Inflammatory macrophage treated with lipopolysaccharide for 4 hours (primary cell): ENCODE measurements at regions not wholly inside any gene's neighbourhood (a gene's known extent, or its start where the extent isn't known, plus 50 kb on each side); places are given as distances from the start of the nearest gene placed in this dataset.
"Not testable (repeated sequence)": the region's sequence is repeated elsewhere in the genome, so short reads cannot be mapped to it uniquely, and the experiment has no call there.

Experiments used
- DNase-seq: peaks from one replicate; pipeline ENCODE4 v3.0.0-alpha.2; 2020

- DNase-seq = no peak
These were observed 161.6 kb downstream of the BRMS1L start for GRCh38 chr14:35987731-35988130.

GRCh38 chr14:35986219-35986573 is 160.1 kb downstream of the BRMS1L start:
- no peak for DNase-seq

GRCh38 chr14:35985474-35986218 is 159.5 kb downstream of the BRMS1L start:
- DNase-seq = no peak

- DNase-seq = no peak
These were observed 153.4 kb downstream of the BRMS1L start for GRCh38 chr14:35979531-35979930.

GRCh38 chr14:35978561-35978960 is 152.4 kb downstream of the BRMS1L start:
- no peak for DNase-seq

- DNase-seq = no peak
These were observed 149.7 kb downstream of the BRMS1L start for GRCh38 chr14:35975814-35976213.

- no peak for DNase-seq
These were observed 147.6 kb downstream of the BRMS1L start for GRCh38 chr14:35973770-35974169.

- no peak for DNase-seq
These were observed 146.0 kb downstream of the BRMS1L start for GRCh38 chr14:35971965-35972630.

- DNase-seq = no peak
These were observed 143.2 kb downstream of the BRMS1L start for GRCh38 chr14:35969310-35969709.

- DNase-seq = no peak
These were observed 139.3 kb downstream of the BRMS1L start for GRCh38 chr14:35965400-35965799.

- DNase-seq = no peak
These were observed 138.7 kb downstream of the BRMS1L start for GRCh38 chr14:35964697-35965286.

GRCh38 chr14:35963209-35963608 is 137.1 kb downstream of the BRMS1L start:
- no peak for DNase-seq

- no peak for DNase-seq
These were observed 135.6 kb downstream of the BRMS1L start for GRCh38 chr14:35961697-35962274.

- DNase-seq = no peak
These were observed 133.7 kb downstream of the BRMS1L start for GRCh38 chr14:35959835-35960234.

GRCh38 chr14:35958499-35958898 is 132.4 kb downstream of the BRMS1L start:
- DNase-seq = no peak

- no peak for DNase-seq
These were observed 130.4 kb downstream of the BRMS1L start for GRCh38 chr14:35956376-35957085.

GRCh38 chr14:35952584-35952983 is 126.4 kb downstream of the BRMS1L start:
- DNase-seq = no peak

GRCh38 chr14:35949920-35950513 is 123.9 kb downstream of the BRMS1L start:
- no peak for DNase-seq

GRCh38 chr14:35947983-35948382 is 121.8 kb downstream of the BRMS1L start:
- not testable (repeated sequence) for DNase-seq

GRCh38 chr14:35944847-35945246 is 118.7 kb downstream of the BRMS1L start:
- DNase-seq = no peak

- DNase-seq = no peak
These were observed 114.2 kb downstream of the BRMS1L start for GRCh38 chr14:35940291-35940690.

GRCh38 chr14:35938770-35939169 is 112.6 kb downstream of the BRMS1L start:
- no peak for DNase-seq

GRCh38 chr14:35934499-35934898 is 108.4 kb downstream of the BRMS1L start:
- DNase-seq = no peak
